HepG2 (cell line): ENCODE measurements at regions not wholly inside any gene's neighbourhood (a gene's known extent, or its start where the extent isn't known, plus 50 kb on each side); places are given as distances from the start of the nearest gene placed in this dataset.

ENCODE experiments used
- GPN1 ChIP-seq: sonication (generic); formaldehyde crosslinking; IDR thresholded peaks from 2 replicates; pipeline ENCODE4 v1.5.1; 2020; ENCODE audit warnings: missing genetic modification reagents, borderline replicate concordance
- PHF8 ChIP-seq: sonication (generic); formaldehyde crosslinking; IDR thresholded peaks from 2 replicates; pipeline ENCODE4 v1.5.0; 2020; ENCODE audit warnings: missing genetic modification reagents
- SP1 ChIP-seq, 2 experiments: fragments of 450-650 bp in 1 of 2; sonication (generic) in 1 of 2; formaldehyde crosslinking in 1 of 2; IDR thresholded peaks; 2 replicates each; pipeline versions ENCODE4 v1.4.0 to v1.6.1; 2016 to 2020; ENCODE audit warnings: missing genetic modification reagents in 1 of 2
- ZNF282 ChIP-seq: fragments of 450-650 bp; IDR thresholded peaks from 2 replicates; pipeline ENCODE4 v1.6.1; 2018; ENCODE audit not compliant: partially characterized antibody
- ZNF780A ChIP-seq: sonication (generic); formaldehyde crosslinking; IDR thresholded peaks from 2 replicates; pipeline ENCODE4 v1.8.0; 2022; ENCODE audit warnings: mild to moderate bottlenecking, missing genetic modification reagents, moderate library complexity
- TF ChIP-seq, protein P1 (sequence below): sonication (generic); formaldehyde crosslinking; IDR thresholded peaks from 2 replicates; pipeline ENCODE4 v1.8.0; 2022; ENCODE audit warnings: missing genetic modification reagents, low read depth, mild to moderate bottlenecking, borderline replicate concordance

DNA sequence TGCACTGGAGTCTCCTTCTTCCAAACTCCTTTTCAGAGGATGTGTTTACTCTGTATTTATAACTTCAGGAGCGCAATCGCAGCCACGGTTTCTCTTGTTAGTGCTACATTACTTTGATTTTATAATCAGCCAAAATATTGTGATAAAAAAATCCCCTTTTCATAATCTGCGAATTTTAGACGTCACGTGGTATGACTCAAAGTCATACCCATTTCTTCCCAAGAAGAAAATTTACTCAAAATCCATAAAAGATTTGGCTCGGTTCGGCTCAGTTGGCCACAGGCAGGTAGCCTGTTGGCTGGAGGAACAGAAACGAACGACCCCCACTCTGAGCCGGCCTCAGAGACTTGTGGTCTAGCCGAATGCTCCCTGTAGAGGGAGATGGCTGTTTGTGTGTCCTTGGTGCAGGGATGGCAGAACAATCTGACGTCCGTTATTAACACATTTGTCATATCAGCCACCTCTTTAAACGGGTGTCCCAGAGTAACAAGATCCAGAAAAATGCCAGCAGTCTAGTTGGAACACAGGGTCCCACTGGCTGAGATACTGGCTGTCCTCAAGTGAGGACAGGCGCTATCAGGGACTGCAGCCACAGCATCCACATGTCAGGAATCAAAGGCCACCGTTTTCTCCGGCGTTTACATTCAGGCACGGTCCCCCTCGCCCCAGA is 247.6 kb downstream of the DLL1 start:
- TF ChIP-seq PHF8 (CRISPR knock-in tag) (no peak), GPN1 (CRISPR knock-in tag) (no peak), ZNF780A (CRISPR knock-in tag) (no peak), SP1 (IDR thresholded peaks at IDR 0.05) (no peak), SP1 (CRISPR knock-in tag; IDR thresholded peaks at IDR 0.05) (no peak), ZNF282 (no peak)
- TF ChIP-seq, protein P1, sequence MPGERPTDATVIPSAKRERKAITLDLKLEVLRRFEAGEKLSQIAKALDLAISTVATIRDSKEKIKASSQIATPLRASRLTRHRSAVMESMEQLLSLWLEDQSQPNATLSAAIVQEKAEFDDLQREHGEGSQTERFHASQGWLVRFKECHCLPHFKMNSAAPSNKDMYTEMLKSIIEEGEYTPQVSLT (CRISPR knock-in tag): no peak
